ENCODE measurements at regions not wholly inside any gene's neighbourhood (a gene's known extent, or its start where the extent isn't known, plus 50 kb on each side); places are given as distances from the start of the nearest gene placed in this dataset.

DNA sequence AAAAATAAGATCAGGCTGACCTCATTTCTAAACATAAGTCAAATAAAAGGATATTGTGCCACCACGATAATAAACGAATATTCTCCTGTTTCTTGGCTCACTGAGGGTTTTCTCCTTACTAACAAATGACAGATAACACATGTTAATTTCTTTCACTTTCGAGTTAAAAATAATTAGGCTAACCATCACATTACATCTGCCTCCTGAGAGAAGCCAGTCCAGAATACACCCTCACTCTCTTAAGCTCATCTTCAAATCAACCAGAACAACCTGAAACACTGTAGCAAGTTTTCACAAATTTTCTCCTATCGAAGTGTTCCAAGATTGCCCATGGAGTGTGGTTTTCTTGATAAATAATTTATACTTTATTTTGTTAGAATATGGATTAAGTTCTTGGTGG, 1285.6 kb upstream of the EYS start:
- Mint-ChIP-seq H3K36me3 (no peaks in the 10 kb centered on the region), H3K4me1 (ENCODE audit: unreplicated experiment) (no peaks in the 10 kb centered on the region), H3K4me3 (no peak overlapping the region), H3K27ac (no peak overlapping the region), H3K9me3 (no peaks in the 10 kb centered on the region), H3K27me3 (no peaks in the 10 kb centered on the region)
- no peak for TF ChIP-seq CTCF (conservative IDR thresholded peaks at IDR 0.05)
- DNase-seq (ENCODE audit: extremely low spot score, unreplicated experiment) = no peak

- H3K27ac Mint-ChIP-seq = no peak overlapping the region
Observed at GRCh38 chr6:66986940-66987339, 1279.9 kb upstream of the EYS start.

GRCh38 chr6:66985816-66986215, 1278.8 kb upstream of the EYS start:
- no peaks in the 10 kb centered on the region for H3K4me1 Mint-ChIP-seq (ENCODE audit: unreplicated experiment)
- no peaks in the 10 kb centered on the region for H3K9me3 Mint-ChIP-seq
- H3K36me3 Mint-ChIP-seq = no peaks in the 10 kb centered on the region
- H3K27me3 Mint-ChIP-seq = no peaks in the 10 kb centered on the region
- no peak overlapping the region for H3K4me3 Mint-ChIP-seq
- H3K27ac Mint-ChIP-seq = no peak overlapping the region
- TF ChIP-seq CTCF (conservative IDR thresholded peaks at IDR 0.05) = no peak
- DNase-seq (ENCODE audit: extremely low spot score, unreplicated experiment) = no peak

More at GRCh38 chr6:66986940-66987339, 1279.9 kb upstream of the EYS start:
- H3K9me3 Mint-ChIP-seq = no peaks in the 10 kb centered on the region
- no peak for DNase-seq (ENCODE audit: extremely low spot score, unreplicated experiment)
- H3K27me3 Mint-ChIP-seq = no peaks in the 10 kb centered on the region
- no peak for TF ChIP-seq CTCF (conservative IDR thresholded peaks at IDR 0.05)
- no peaks in the 10 kb centered on the region for H3K4me1 Mint-ChIP-seq (ENCODE audit: unreplicated experiment)
- H3K4me3 Mint-ChIP-seq = no peak overlapping the region
- H3K36me3 Mint-ChIP-seq = no peaks in the 10 kb centered on the region

DNA sequence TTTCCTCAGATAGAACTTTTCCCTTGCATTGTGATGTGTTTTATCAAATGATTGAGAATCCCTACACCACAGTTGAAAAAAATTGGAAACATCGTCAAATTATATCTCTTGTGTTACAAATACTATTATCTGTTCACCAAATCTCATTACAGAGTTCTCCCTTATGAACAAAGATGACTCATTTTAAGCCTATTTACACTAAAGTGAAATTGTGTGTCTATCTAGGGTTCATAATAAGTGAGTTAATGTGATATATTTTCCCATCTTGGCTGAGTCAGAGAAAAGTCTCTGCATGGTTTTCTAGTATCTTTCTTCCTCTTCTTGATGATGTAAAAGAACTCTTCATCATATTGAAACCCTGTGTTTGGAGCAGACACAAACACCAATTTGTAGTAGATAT, 1263.3 kb upstream of the EYS start:
- no peak for TF ChIP-seq CTCF (conservative IDR thresholded peaks at IDR 0.05)
- no peaks in the 10 kb centered on the region for H3K9me3 Mint-ChIP-seq
- H3K36me3 Mint-ChIP-seq = no peaks in the 10 kb centered on the region
- no peak overlapping the region for H3K4me3 Mint-ChIP-seq
- DNase-seq (ENCODE audit: extremely low spot score, unreplicated experiment) = no peak
- H3K27me3 Mint-ChIP-seq = no peaks in the 10 kb centered on the region
- no peaks in the 10 kb centered on the region for H3K4me1 Mint-ChIP-seq (ENCODE audit: unreplicated experiment)
- H3K27ac Mint-ChIP-seq = no peak overlapping the region

DNA sequence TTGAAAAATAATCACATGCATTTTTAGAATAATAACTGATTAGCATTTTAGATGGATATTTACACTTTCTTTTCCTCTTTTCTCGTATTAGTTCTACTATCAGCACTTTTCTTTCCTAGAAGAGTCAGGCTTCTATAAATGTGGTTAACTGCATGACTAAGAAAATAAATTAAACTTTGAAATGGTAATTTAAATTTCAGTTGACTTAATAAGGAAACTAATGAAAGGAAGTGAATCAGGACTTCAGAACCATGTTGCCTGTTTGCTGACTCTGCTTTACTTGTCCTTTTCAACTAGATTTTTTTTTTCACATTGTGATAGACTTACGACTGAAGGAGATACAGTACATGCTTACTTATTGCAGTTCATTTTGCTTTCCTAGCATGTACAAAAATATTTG, 1258.2 kb upstream of the EYS start:
- Mint-ChIP-seq H3K9me3 (no peaks in the 10 kb centered on the region), H3K27ac (no peak overlapping the region), H3K4me1 (ENCODE audit: unreplicated experiment) (no peaks in the 10 kb centered on the region), H3K27me3 (no peaks in the 10 kb centered on the region), H3K4me3 (no peak overlapping the region), H3K36me3 (no peaks in the 10 kb centered on the region)
- TF ChIP-seq CTCF (conservative IDR thresholded peaks at IDR 0.05) = no peak
- no peak for DNase-seq (ENCODE audit: extremely low spot score, unreplicated experiment)

DNA sequence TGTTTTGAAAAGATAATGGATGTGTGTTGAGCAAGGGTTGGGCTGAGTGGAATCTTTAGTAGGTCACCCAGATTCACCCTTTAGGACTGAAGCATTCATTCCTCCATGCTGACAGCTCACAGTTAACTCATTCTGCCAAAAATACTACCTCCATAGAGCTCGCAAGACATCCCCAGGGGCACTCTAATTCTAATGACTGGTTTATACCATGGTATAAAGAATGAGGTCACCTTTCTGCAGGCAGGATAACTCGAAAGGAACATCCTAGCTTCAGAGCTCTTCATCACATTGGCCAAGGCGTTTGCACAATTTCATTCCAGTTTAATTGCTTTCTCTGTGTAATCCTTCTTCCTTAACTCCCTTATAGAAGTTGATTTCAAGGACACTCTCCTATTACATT, 1257.2 kb upstream of the EYS start:
- Mint-ChIP-seq H3K27ac (no peak overlapping the region), H3K36me3 (no peaks in the 10 kb centered on the region), H3K4me3 (no peak overlapping the region), H3K9me3 (no peaks in the 10 kb centered on the region), H3K27me3 (no peaks in the 10 kb centered on the region), H3K4me1 (ENCODE audit: unreplicated experiment) (no peaks in the 10 kb centered on the region)
- no peak for DNase-seq (ENCODE audit: extremely low spot score, unreplicated experiment)
- no peak for TF ChIP-seq CTCF (conservative IDR thresholded peaks at IDR 0.05)
